Tibial artery (tissue), 4 donors: ENCODE measurements at regions not wholly inside any gene's neighbourhood (a gene's known extent, or its start where the extent isn't known, plus 50 kb on each side); places are given as distances from the start of the nearest gene placed in this dataset.

Experiments used
- DNase-seq, 2 donors: peaks; one replicate each; pipeline ENCODE4 v3.0.0-alpha.2; 2019
- H3K27ac ChIP-seq, 2 donors: fragments of 200-600 bp; sonication (generic) in 1 of 2; 1 replicate in 1 of 2; 2 replicates in 1 of 2; pipeline ENCODE4 v1.5.1; 2018 to 2019; ENCODE audit warnings: mild to moderate bottlenecking in 1 of 2
- H3K27me3 ChIP-seq, 2 donors: fragments of 200-600 bp; sonication (generic) in 1 of 2; one replicate each; pipeline versions ENCODE4 v1.5.1 to v1.6.0; 2016 to 2019
- H3K36me3 ChIP-seq, 3 donors: fragments of 200-600 bp; sonication (generic) in 2 of 3; one replicate each; pipeline ENCODE4 v1.5.1; 2016 to 2019; ENCODE audit warnings: mild to moderate bottlenecking in 2 of 3
- H3K4me1 ChIP-seq, 4 donors: fragments of 200-600 bp; sonication (generic) in 2 of 4; 1 replicate in 3 of 4; 2 replicates in 1 of 4; pipeline ENCODE4 v1.5.1; 2016 to 2019
- H3K4me3 ChIP-seq, 2 donors: fragments of 200-600 bp; sonication (generic) in 1 of 2; 1 replicate in 1 of 2; 2 replicates in 1 of 2; pipeline ENCODE4 v1.5.1; 2018 to 2019; ENCODE audit warnings: mild to moderate bottlenecking in 2 of 2
- H3K9me3 ChIP-seq, 3 donors: fragments of 200-600 bp; sonication (generic) in 1 of 3; one replicate each; pipeline ENCODE4 v1.5.1; 2016 to 2019
- CTCF ChIP-seq, 2 experiments: fragments of 200-600 bp in 1 of 2; fragments of 450-650 bp in 1 of 2; IDR thresholded peaks; one replicate each; pipeline ENCODE4 v1.5.1; 2017 to 2019; ENCODE audit warnings: antibody characterized with exemption in 2 of 2, mild to moderate bottlenecking in 1 of 2, moderate library complexity in 1 of 2
- intact Hi-C: fragments of 100-400 bp; cut with DNase I; formaldehyde crosslinking; loops from one replicate; pipeline ENCODE4 v1.15.0; 2023; ENCODE audit warnings: low total_unique reads

- TF ChIP-seq CTCF (IDR thresholded peaks at IDR 0.05) = no peak
- no peaks in the 10 kb centered on the region for H3K27me3 ChIP-seq
- intact Hi-C loops = no loop called here
Measured at GRCh38 chr3:168273917-168274316, 178.2 kb upstream of the GOLIM4 start.

DNA sequence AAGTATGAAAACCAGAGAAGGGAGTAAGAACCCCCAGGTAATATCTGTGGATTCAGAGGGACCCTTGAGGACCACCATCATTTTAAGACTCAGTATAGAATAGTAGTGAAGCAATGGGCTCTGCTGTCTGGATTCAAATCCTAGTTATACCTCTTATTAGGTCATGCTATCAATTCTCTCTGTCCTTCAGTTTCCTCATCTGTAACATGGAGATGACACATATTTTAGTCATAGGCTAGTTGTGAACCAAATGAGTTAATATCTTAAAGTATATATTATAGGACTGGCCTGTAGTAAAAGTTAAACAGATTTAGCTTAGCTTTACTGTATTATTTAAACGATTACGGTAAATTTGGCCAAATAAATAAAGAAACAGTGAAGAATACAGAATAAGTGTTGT lies 177.3 kb upstream of the GOLIM4 start:
- Histone ChIP-seq H3K36me3 (no peaks in the 10 kb centered on the region), H3K4me1 (no peaks in the 10 kb centered on the region), H3K27me3 (no peaks in the 10 kb centered on the region), H3K9me3 (no peaks in the 10 kb centered on the region), H3K4me3 (no peak overlapping the region), H3K27ac (no peak overlapping the region)
- intact Hi-C loops = no loop called here
- DNase-seq = no peak
- TF ChIP-seq CTCF (IDR thresholded peaks at IDR 0.05) = no peak

More at GRCh38 chr3:168273917-168274316, 178.2 kb upstream of the GOLIM4 start:
- Histone ChIP-seq H3K36me3 (no peaks in the 10 kb centered on the region), H3K4me3 (no peak overlapping the region), H3K4me1 (no peaks in the 10 kb centered on the region), H3K9me3 (no peaks in the 10 kb centered on the region), H3K27ac (no peak overlapping the region)
- no peak for DNase-seq

DNA sequence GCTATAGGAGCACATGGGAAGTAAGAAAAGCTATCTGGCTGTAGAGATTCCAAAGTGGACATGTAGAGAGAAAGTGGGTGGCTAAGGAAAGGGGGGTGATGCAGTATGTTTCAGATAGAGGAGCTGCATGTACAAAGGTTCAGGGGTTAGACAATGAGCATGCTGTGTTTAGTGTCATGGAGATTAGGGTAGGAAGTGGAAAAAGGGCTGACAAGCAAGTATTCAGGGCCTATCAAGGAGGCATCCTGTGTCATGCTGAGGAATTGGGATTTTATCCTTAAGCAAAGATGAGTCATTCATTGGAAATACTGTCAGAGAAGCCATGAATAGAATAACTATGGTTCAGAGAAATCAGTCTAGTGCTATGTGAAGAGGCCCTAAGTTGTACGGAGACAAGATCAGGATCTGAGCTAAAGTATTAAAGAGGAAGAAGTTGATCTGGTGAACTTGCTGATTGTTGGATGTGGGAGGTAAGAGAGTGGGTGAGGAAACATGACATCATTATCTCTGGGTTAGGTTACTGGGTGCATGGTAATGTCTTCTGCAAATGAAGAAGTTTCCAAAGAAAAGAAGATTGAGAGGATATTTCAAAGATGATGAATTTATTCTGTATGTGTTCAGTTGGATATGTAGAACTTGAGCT lies 176.7 kb upstream of the GOLIM4 start:
- no peak overlapping the region for H3K27ac ChIP-seq
- no peak for TF ChIP-seq CTCF (IDR thresholded peaks at IDR 0.05)
- H3K4me1 ChIP-seq = no peaks in the 10 kb centered on the region
- DNase-seq = no peak
- no peaks in the 10 kb centered on the region for H3K36me3 ChIP-seq
- no peak overlapping the region for H3K4me3 ChIP-seq
- no peaks in the 10 kb centered on the region for H3K9me3 ChIP-seq
- H3K27me3 ChIP-seq = no peaks in the 10 kb centered on the region
- intact Hi-C loops = no loop called here

DNA sequence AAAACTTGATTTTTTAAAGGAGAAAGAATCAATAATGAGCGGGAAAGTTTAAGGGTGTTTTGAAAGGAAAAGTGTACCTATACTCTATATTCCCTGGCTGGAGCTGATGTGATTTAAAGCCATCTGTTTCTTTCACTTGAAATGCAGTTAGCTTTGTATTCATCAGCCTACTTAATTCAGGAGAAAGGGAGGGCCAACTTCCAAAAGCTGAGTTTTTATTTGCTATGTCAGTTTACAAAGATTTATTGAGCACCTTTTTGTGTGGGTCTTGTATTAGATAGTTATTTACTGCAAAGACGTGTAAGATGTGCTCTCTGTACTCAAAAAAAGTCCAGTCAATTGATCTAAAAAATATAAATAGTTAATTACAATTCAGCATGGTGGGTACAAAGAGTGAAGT lies 176.2 kb upstream of the GOLIM4 start:
- no peak for TF ChIP-seq CTCF (IDR thresholded peaks at IDR 0.05)
- Histone ChIP-seq H3K4me3 (no peak overlapping the region), H3K27me3 (no peaks in the 10 kb centered on the region), H3K36me3 (no peaks in the 10 kb centered on the region), H3K4me1 (no peaks in the 10 kb centered on the region), H3K9me3 (no peaks in the 10 kb centered on the region), H3K27ac (no peak overlapping the region)
- intact Hi-C loops = no loop called here
- DNase-seq = no peak

DNA sequence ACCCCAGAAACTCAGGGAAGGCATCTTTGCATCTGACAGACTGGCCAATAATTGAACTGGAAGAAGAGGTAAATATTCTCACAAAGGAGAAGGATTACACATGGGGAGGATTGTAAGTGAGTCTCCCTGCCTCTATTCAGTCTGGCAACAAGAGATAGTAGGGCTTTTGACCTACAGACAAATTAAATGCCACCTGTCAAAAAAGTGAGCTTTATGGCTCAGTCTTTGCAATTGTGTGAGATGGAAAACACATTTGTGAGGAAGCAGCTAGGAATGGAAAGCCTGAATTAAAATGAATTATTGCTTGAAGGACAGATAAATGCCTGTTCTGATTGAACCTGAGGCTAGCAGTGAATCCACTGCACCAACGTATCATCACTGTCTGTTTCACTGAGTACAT lies 173.3 kb upstream of the GOLIM4 start:
- DNase-seq = no peak
- intact Hi-C loops = no loop called here
- H3K4me1 ChIP-seq = no peaks in the 10 kb centered on the region
- no peak for TF ChIP-seq CTCF (IDR thresholded peaks at IDR 0.05)
- no peak overlapping the region for H3K27ac ChIP-seq
- H3K36me3 ChIP-seq = no peaks in the 10 kb centered on the region
- no peaks in the 10 kb centered on the region for H3K9me3 ChIP-seq
- no peak overlapping the region for H3K4me3 ChIP-seq
- H3K27me3 ChIP-seq = no peaks in the 10 kb centered on the region

DNA sequence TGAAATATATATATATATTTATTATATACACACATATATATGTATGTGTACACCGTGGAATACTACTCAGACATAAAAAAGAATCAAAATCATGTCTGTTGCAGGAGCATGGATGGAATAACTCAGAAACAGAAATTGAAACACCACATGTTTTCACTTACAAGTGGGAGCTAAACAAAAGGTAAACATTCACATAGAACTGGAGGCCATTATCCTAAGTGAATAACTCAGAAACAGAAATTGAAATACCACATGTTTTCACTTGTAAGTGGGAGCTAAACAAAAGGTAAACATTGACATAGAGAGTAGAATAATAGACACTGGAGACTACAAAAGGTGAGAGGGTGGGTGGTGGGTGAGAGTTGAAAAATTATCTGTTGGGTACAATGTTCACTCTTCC lies 171.5 kb upstream of the GOLIM4 start:
- intact Hi-C loops = no loop called here
- no peak overlapping the region for H3K27ac ChIP-seq
- TF ChIP-seq CTCF (IDR thresholded peaks at IDR 0.05) = no peak
- H3K4me1 ChIP-seq = no peaks in the 10 kb centered on the region
- no peak overlapping the region for H3K4me3 ChIP-seq
- no peak for DNase-seq
- no peaks in the 10 kb centered on the region for H3K27me3 ChIP-seq
- no peaks in the 10 kb centered on the region for H3K9me3 ChIP-seq
- H3K36me3 ChIP-seq = no peaks in the 10 kb centered on the region
